Tibial nerve (tissue), 3 donors: ENCODE measurements at regions not wholly inside any gene's neighbourhood (a gene's known extent, or its start where the extent isn't known, plus 50 kb on each side); places are given as distances from the start of the nearest gene placed in this dataset.

Experiments
- CTCF ChIP-seq, 5 experiments: fragments of 200-600 bp in 3 of 5; fragments of 450-650 bp in 2 of 5; sonication (generic) in 3 of 5; IDR thresholded peaks; one replicate each; pipeline ENCODE4 v1.5.1; 2016 to 2019; ENCODE audit warnings: antibody characterized with exemption in 5 of 5, mild to moderate bottlenecking in 3 of 5, moderate library complexity in 2 of 5
- POLR2A ChIP-seq, 2 donors: fragments of 450-650 bp; IDR thresholded peaks; one replicate each; pipeline ENCODE4 v1.6.1; 2017; ENCODE audit warnings: antibody characterized with exemption in 2 of 2, mild to moderate bottlenecking in 2 of 2, moderate library complexity in 2 of 2

DNA sequence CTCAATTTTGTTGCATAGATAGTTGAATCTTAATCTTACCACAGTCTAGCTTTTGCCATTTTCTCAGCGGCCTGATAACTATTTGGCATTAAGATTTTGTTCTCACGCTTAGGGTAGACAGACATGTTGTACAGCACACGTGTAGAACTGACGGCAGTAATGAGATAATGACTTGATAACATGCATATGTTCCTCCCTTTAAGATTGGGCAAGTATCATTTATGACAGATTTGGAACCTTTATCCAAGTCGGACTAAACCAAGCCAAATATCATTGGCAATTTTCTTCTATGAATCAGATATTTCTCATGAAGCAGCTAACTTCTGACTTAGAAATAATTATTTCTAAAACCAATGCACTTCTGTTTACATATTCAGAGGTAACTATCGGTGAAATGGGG, 205.5 kb downstream of the NDFIP2 start:
- no peak for TF ChIP-seq POLR2A (IDR thresholded peaks at IDR 0.05)
- no peak for TF ChIP-seq CTCF (IDR thresholded peaks at IDR 0.05)
